ENCODE measurements at regions not wholly inside any gene's neighbourhood (a gene's known extent, or its start where the extent isn't known, plus 50 kb on each side); places are given as distances from the start of the nearest gene placed in this dataset.

DNA sequence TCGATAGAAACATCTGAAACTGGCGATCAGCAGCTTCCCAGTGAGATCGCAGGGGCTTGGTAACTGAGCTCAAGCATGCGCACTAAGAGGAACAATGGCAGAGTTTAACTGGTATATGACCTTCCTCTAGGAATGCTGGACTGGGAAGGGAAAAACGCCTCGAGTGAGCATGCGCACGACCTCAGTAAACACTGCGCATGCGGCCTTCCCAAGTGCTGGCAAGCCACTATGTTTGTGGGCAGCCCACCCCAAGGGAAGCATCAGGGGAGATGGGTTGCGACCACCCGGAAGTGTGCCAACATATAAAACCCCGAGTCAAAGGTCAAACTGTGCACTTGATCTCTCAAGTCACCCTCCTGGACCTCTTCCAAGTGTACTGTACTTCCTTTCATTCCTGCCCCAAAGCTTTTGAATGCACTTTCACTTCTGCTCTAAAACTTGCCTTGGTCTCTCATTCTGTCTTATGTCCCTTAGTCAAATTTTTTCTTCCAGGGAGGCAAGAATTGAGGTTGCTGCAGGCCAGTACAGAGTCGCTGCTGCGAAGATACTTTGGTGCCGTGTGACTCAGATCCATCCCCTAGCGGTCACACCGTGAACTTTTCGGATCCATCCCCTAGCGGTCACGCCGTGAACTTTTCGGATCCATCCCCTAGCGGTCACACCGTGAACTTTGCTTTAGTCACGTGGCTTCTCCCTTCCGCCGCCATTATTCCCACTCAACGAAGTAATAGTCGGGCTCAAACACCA, 243.3 kb downstream of the FAM43A start:
- no peak for DNase-seq

GRCh38 chr3:194929578-194929960, 243.9 kb downstream of the FAM43A start:
- DNase-seq, result no peak

GRCh38 chr3:194930377-194931204, 244.9 kb downstream of the FAM43A start:
- peak in 1 of 2 donors; percentile 49 for DNase-seq

DNA sequence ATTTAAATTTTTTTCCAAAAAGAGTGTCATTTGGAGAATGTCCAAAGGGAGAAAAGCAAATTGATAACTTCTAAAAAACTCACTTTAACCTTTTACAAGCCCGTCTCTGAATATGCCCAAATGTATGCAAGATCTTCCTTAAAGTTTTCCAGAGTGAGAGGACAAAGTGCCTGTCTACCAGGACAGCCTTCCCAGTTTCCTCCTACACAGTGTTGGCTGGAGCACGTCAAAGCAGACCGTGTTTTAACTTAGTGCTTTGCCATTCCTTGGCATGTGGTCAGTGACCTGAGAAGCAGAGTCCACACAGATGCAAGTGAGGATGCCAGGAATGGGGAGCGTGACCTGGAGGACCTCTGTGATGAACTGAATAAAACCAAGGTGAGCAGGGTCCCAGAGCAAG, 245.7 kb downstream of the FAM43A start:
- DNase-seq, result no peak

DNA sequence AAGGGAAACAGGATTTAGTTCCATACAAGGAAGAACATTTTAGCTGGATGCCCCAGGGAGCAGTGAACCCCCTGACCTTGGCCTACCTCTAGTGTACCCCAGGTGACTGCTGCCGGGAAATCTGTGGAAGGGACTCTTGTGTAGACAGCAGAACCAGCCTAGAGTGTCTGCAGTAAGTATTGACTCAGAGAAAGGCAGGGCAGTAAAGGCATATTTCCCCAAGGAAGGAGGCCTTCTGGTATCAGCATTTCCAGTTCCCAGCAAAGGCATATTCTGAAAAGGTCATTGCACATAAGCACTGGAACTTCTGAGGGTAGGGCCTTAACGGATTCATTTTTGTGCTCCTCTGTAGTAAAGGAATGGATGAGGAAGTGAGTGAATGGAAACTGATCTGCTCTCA, 246.2 kb downstream of the FAM43A start:
- DNase-seq, result no peak

DNA sequence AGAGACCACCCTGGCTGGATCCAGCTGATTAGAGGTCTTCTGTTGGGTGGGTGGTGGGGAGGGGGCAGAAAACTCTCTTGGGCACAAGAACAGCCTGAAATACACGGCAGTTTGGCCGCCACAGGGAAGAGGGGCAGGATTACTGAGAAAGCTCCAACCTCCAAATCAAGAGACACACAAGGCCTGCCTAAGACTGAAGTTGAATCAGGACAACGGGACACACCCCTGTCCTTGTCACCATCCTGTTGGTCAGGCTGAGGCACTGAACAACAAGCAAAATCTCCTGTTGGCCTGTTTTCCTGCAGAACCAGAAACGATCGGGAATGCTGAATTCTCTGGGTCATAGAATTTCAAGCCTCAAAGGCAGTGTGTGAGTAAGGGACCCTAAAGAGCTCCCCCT, 247.8 kb downstream of the FAM43A start:
- DNase-seq, result no peak

DNA sequence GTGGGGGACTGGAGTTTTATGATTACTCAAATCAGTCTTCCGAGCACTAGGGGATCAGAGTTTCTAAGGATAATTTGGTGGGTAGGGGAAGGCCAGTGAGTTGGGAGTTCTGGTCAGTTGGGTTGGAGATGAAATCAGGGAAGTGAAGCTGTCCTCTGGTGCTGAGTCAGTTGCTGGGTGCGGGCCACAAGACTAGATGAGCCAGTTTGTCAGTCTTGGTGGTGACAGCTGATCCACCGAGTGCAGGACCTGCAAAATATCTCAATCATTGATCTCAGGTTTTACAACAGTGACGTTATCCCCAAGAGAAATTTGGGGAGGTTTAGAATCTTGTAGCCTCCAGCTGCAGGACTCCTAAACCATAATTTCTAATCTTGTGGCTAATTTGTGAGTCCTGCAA, 249.4 kb downstream of the FAM43A start:
- no peak for DNase-seq

DNA sequence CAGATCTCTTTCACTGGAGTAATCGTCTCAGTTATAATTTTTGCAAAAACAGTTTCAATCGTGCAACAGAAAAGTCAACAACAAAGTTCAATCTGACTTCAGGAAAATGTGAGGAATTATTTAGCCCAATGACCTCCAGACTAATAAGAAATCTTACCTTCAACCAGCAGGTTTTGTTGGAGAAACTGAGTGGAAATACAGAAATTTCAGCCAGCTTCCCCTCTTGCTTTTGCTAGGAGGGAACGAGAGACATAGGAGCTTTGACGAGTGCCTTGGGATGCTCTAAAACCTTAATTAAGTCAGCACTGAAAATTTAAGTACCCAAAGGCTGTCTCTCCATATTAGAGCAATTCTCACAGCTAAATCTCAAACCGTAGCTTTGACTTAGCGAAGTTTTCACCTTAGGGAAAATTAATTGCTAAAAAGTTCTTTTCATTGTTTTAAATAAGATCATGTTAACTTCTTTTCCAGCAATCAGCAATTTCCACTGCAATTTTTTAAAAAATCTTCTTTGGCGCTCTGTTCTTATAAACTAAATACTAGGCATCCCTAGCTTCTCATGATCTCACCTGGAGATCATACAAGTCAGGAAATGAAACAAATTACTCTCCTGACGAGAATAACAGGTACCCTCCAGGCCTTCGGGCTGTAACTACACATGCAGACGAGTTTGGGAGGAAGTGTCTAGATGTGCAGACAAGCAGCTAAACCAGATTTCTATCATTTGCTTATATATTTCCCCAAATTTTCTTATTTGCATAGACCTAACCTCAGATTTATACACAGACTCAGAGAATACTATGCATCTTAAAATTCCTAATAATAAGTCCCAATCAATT, 250.2 kb downstream of the FAM43A start:
- DNase-seq, result no peak

DNA sequence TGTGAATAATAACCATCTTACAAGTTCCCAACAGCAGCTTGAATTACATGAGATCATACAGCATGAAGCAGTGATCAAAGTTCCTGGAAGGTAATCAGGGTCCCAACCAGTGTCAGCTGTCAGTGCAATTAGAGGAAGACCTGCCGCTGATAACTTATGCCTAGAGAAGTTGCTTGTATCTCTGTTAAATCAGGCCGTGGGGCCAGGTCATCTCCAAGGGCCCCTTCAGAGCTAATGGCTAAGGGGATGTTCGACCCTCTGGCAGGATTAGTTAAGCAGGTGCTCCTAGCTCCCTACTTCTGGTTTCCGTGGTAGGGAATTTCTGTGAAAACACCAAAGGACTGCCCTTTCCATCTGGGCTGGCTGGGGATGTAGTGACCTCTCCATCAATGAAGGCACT, 251.0 kb downstream of the FAM43A start:
- DNase-seq, result no peak

DNA sequence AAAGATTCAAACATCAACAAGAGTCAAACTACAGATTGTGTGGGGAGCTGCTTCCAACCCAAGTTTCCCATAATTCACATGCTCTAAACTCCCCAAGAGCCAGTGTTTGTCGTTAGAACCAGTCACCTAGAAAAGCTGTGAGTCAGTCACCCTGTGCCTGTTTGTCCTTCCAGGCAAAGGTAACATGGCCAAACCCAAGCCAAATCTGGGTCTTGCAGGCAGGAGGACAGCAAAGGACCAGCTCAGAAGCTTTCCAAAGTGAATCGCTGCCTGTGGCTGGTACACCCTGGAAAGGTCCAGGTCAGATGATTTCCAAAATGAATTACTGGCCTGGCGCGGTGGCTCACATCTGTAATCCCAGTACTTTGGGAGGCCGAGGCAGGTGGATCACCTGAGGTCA, 251.5 kb downstream of the FAM43A start:
- DNase-seq, result no peak

GRCh38 chr3:194937882-194938321, 252.2 kb downstream of the FAM43A start:
- DNase-seq, result no peak

DNA sequence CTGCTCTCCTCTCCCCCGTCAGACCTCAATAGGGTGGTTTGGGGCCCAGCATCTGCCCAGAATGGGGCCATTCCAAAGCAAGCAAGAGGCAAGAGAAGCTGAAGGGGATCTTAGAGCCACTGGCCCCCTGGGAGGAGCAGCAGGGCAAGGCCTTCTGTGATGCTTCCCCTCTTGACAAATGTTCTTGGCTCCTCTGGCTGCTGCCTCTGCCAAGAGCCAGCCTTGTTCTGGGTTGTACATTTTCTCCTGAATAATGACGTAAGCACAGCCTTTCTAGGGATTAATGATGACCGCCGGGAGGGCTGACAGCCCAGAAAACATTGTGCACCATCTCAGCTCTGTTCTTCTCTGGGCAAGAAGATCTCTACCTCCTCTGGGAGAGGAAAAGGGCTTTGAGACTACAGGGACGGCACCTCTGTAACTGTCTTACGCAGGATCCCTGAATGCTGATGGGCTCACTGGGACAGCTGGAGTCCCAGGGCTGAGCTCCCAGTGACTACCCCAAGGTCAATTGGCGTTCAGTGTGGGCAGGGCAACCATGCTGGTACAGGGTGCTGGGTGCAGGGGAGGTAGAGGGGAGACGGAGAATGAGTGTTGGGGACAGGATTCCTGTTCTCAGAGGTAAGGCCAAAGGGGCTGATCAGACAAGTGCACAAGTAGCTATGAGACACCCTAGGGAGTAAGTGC, 253.3 kb downstream of the FAM43A start:
- no peak for DNase-seq

DNA sequence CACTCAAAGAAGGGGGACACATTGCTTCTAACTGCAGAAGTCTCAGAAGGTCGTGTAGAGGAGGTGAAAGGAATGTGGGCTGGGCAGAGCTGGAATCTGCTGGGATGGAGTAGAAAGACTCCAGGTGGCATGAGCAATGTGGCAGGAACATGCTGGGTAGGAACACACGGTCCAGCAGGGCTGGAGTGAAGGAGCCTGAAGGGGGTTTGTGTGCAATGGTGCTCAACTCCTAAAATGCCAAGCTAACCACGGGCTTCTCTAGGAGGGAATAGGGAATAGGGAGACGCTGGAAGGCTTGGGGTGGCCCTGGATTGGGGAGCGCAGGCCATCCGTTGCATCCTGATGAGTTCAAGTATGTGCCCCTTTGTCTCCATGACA, 253.8 kb downstream of the FAM43A start:
- DNase-seq, result no peak

- DNase-seq, result no peak
Observed at GRCh38 chr3:194939949-194940770, 254.5 kb downstream of the FAM43A start.

- DNase-seq, result no peak
Observed at GRCh38 chr3:194941360-194941955, 255.8 kb downstream of the FAM43A start.

DNA sequence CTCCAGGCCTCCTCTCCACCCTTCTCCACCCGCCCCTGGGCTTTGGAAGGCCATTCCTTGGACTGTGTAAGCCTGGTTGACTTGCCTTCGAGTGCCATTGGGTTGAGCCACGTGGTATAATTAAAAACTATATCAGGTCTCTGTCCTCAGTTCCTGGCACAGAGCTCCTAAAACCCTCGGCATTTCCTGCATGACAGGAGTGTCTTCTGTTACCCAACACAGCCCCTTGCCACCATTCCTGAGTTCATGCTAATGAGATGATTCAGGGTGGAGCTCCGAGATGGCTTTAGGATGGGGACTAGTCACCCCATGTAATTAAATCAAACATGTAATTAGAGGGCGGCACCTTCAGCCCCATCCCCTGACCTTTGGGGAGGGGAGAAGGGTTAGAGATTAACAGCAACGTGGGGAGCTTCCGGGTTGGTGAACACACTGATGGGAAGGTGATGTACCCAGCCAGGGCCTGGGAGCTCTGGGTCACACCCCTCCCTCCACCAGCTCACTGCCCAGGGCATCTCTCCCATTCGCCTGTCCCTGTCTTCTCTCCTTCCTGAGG, 256.4 kb downstream of the FAM43A start:
- no peak for DNase-seq

- no peak for DNase-seq
Observed at GRCh38 chr3:194944526-194944925, 258.8 kb downstream of the FAM43A start.

DNA sequence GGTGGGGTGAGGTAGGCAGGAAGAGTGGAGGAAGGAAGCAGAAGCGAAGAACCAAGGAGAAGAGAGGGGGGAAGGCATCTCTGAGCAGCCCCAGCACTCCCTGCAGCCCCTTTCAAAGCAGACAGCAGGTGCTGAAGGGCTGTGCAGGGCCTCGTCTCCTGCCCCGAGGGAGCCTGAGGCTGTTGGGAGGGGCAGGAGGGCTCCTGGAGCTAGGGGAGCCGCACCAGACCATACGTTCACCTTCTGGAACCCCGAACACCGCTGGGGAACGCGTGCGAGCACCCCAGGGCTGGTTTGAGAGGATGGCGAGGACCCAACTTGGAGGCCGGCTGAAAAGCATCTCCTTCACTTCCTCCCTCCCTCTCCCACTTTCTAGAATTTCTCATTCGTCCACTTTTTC, 259.8 kb downstream of the FAM43A start:
- DNase-seq, result no peak

- no peak for DNase-seq
Observed at GRCh38 chr3:194946091-194946490, 260.4 kb downstream of the FAM43A start.

DNA sequence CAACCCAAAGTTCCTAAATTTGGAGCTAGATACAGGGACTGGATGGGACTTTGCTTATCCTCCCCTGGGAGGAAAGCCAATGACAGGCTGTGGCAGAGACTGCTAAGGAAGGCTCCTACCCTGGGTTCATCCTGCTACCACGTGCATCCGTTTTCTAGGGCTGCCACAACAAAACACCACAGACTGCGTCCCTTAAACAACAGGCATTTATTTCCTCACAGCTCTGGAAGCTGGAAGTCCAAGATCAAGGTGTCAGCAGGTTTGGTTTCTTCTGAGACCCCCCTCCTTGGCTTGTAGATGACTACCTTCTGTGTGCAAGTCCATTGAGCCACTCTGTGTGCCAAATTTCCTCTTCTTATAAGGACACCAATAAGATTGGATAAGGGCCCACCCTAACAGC, 263.9 kb downstream of the FAM43A start:
- no peak for DNase-seq

Measured in right lung (tissue), 2 donors.